SU-DHL-6 (cell line): ENCODE measurements at regions not wholly inside any gene's neighbourhood (a gene's known extent, or its start where the extent isn't known, plus 50 kb on each side); places are given as distances from the start of the nearest gene placed in this dataset.

ENCODE experiments used
- H2AFZ ChIP-seq: fragments of 200-600 bp; sonication (generic); 2 replicates; pipeline ENCODE4 v1.6.1; 2014; ENCODE audit warnings: low read depth, mild to moderate bottlenecking, moderate library complexity, mixed read lengths, antibody characterized with exemption, low read length; ENCODE audit not compliant: severe bottlenecking
- H3F3A ChIP-seq: fragments of 200-600 bp; shearing (Covaris generic); 2 replicates; pipeline ENCODE4 v1.6.0; 2016; ENCODE audit warnings: antibody characterized with exemption, mild to moderate bottlenecking; ENCODE audit not compliant: insufficient read depth
- H3K27ac ChIP-seq: fragments of 200-600 bp; sonication (generic); 2 replicates; pipeline ENCODE4 v1.5.1; 2016; ENCODE audit warnings: low read depth, mild to moderate bottlenecking, low read length, moderate library complexity, mixed read lengths
- H3K27me3 ChIP-seq: fragments of 200-600 bp; sonication (generic), shearing (Covaris generic); 2 replicates; pipeline ENCODE4 v1.6.0; 2014; ENCODE audit warnings: mild to moderate bottlenecking, low read length
- H3K36me3 ChIP-seq: fragments of 200-600 bp; sonication (generic); 2 replicates; pipeline ENCODE4 v1.6.1; 2014; ENCODE audit warnings: mild to moderate bottlenecking, low read length, mixed read lengths
- H3K4me2 ChIP-seq: fragments of 300-600, 200-600 bp; shearing (Covaris generic), sonication (generic); 2 replicates; pipeline ENCODE4 v1.6.0; 2014; ENCODE audit warnings: low read length, low read depth, mild to moderate bottlenecking; ENCODE audit not compliant: poor library complexity, severe bottlenecking
- H3K4me3 ChIP-seq: fragments of 200-600 bp; sonication (generic); 2 replicates; pipeline ENCODE4 v1.5.1; 2014; ENCODE audit warnings: antibody characterized with exemption, low read length, mild to moderate bottlenecking, mixed read lengths; ENCODE audit not compliant: insufficient read depth, poor library complexity, severe bottlenecking
- H3K79me2 ChIP-seq: fragments of 200-600 bp; sonication (generic); 2 replicates; pipeline ENCODE4 v1.6.1; 2014; ENCODE audit warnings: mild to moderate bottlenecking, low read length, moderate library complexity; ENCODE audit not compliant: insufficient read depth
- H3K9ac ChIP-seq: fragments of 200-600 bp; sonication (generic); 2 replicates; pipeline ENCODE4 v1.7.0; 2014; ENCODE audit warnings: mild to moderate bottlenecking, low read length
- H3K9me2 ChIP-seq: fragments of 200-600 bp; sonication (generic); replicated peaks from 2 replicates; pipeline ENCODE4 v1.6.1; 2014; ENCODE audit warnings: low read length; ENCODE audit not compliant: insufficient read depth
- H3K9me3 ChIP-seq: fragments of 200-600 bp; sonication (generic); 2 replicates; pipeline ENCODE4 v1.6.1; 2014; ENCODE audit warnings: low read length, mixed read lengths; ENCODE audit not compliant: insufficient read depth
- H4K20me1 ChIP-seq: fragments of 200-600 bp; sonication (generic); 2 replicates; pipeline ENCODE4 v1.6.1; 2014; ENCODE audit warnings: low read depth, mild to moderate bottlenecking, antibody characterized with exemption, low read length, moderate library complexity, mixed read lengths
- EZH2phosphoT487 ChIP-seq: fragments of 200-600 bp; sonication (generic), shearing (Covaris generic); conservative IDR thresholded peaks from 2 replicates; pipeline ENCODE4 v1.6.1; 2018; ENCODE audit warnings: mild to moderate bottlenecking, antibody characterized with exemption, low read length, moderate library complexity, mixed read lengths
- TF ChIP-seq, protein P1 (sequence below): fragments of 200-600 bp; sonication (generic); IDR thresholded peaks from one replicate; pipeline ENCODE4 v1.5.1; 2017; ENCODE audit warnings: antibody characterized with exemption, mild to moderate bottlenecking, low read length, moderate library complexity; ENCODE audit not compliant: insufficient read depth, poor library complexity, severe bottlenecking

DNA sequence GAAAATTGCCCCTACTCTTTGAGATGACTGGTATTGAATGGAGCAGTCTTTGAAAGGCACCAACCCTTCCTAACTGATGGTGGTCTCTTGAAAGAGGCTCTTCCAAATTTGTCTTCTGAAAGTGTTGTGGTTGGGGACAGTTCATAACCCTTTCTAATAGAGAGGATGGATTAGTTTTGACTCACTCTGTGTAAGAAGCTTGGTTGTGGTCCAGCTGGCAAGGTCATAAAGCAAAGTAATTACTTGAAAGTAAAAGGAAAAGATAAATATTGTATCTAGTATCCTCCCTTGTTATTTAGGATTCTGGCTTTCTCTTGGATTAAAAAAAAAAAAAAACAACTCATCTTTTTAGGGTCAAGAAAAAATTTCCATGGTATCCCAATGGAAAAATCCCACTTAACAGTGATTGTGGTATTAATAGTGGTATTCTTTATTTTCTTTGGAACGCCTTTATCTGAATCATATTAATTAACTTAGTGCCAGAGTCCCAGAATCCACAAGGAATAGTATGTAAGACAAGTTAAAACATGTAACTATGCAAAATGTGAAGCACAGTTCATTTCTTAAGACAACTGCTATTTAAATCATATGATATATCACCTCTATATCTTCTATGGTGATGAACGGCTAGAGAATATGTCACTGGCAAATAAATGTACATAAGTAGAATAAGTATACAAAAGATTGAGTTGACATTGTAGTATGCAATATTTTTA, 469.3 kb upstream of the CDIN1 start:
- H3K27me3 ChIP-seq: no peaks in the 10 kb centered on the region
- no peak overlapping the region for H3K9ac ChIP-seq
- no peak overlapping the region for H3K4me3 ChIP-seq
- TF ChIP-seq, protein P1, sequence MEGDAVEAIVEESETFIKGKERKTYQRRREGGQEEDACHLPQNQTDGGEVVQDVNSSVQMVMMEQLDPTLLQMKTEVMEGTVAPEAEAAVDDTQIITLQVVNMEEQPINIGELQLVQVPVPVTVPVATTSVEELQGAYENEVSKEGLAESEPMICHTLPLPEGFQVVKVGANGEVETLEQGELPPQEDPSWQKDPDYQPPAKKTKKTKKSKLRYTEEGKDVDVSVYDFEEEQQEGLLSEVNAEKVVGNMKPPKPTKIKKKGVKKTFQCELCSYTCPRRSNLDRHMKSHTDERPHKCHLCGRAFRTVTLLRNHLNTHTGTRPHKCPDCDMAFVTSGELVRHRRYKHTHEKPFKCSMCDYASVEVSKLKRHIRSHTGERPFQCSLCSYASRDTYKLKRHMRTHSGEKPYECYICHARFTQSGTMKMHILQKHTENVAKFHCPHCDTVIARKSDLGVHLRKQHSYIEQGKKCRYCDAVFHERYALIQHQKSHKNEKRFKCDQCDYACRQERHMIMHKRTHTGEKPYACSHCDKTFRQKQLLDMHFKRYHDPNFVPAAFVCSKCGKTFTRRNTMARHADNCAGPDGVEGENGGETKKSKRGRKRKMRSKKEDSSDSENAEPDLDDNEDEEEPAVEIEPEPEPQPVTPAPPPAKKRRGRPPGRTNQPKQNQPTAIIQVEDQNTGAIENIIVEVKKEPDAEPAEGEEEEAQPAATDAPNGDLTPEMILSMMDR: no peak
- TF ChIP-seq EZH2phosphoT487: no peak
- no peaks in the 10 kb centered on the region for H3F3A ChIP-seq
- no peaks in the 10 kb centered on the region for H4K20me1 ChIP-seq
- no peaks in the 10 kb centered on the region for H3K9me2 ChIP-seq
- H3K36me3 ChIP-seq: no peaks in the 10 kb centered on the region
- no peak overlapping the region for H2AFZ ChIP-seq
- H3K27ac ChIP-seq: no peak overlapping the region
- no peak overlapping the region for H3K4me2 ChIP-seq
- H3K9me3 ChIP-seq: no peaks in the 10 kb centered on the region
- H3K79me2 ChIP-seq: no peaks in the 10 kb centered on the region

DNA sequence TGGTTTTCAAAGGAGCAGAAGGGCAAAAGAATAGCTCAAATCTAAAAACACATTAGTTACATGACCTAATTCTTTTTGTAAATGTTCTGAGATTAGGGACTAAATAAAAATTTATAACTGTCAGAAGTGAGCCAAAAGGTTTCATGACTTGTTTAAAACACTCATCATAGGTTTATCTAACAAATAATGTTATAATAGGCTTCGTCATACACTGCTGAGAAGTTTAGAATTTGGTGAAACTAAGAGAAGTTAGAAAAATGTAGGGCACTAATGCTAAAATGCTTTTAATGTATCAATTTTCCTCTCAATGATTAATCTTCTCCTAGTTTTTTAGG, 468.8 kb upstream of the CDIN1 start:
- H3K9me2 ChIP-seq: no peaks in the 10 kb centered on the region
- no peaks in the 10 kb centered on the region for H3K27me3 ChIP-seq
- no peaks in the 10 kb centered on the region for H3K79me2 ChIP-seq
- H3K36me3 ChIP-seq: no peaks in the 10 kb centered on the region
- no peaks in the 10 kb centered on the region for H3F3A ChIP-seq
- no peak overlapping the region for H3K4me2 ChIP-seq
- H4K20me1 ChIP-seq: no peaks in the 10 kb centered on the region
- H2AFZ ChIP-seq: no peak overlapping the region
- no peaks in the 10 kb centered on the region for H3K9me3 ChIP-seq
- TF ChIP-seq EZH2phosphoT487: no peak
- TF ChIP-seq, protein P1: no peak
- no peak overlapping the region for H3K4me3 ChIP-seq
- no peak overlapping the region for H3K9ac ChIP-seq
- no peak overlapping the region for H3K27ac ChIP-seq

DNA sequence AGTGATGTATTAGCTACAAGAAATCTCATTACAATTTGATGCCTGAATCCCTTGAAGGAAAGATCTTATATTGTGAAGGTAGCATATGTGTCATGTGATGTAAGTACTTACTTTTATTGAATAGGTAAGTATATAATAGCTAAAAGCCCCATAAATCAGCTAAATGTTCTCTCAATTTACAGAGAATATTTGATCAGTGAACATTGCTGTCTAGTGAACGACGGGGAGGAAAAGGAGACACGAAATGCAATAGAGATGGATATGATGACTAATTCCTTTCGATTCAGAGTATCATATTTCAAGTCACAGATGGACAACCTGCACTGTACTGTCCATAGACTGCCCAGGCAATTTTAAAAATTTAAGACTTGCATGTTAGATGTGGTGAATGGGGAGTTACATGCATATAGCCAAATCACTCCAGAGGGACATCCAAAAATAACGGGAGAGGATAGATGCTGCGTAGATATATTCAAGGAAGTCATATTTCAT, 462.1 kb upstream of the CDIN1 start:
- Histone ChIP-seq H3K9me2 (no peaks in the 10 kb centered on the region), H3K27ac (no peak overlapping the region), H3F3A (no peaks in the 10 kb centered on the region), H3K27me3 (no peaks in the 10 kb centered on the region), H3K9ac (no peak overlapping the region), H3K9me3 (no peaks in the 10 kb centered on the region), H3K36me3 (no peaks in the 10 kb centered on the region), H2AFZ (no peak overlapping the region), H3K79me2 (no peaks in the 10 kb centered on the region), H3K4me3 (no peak overlapping the region), H3K4me2 (no peak overlapping the region), H4K20me1 (no peaks in the 10 kb centered on the region)
- TF ChIP-seq EZH2phosphoT487: no peak
- TF ChIP-seq, protein P1: no peak
